Suprapubic skin (tissue), 4 donors: ENCODE measurements at regions not wholly inside any gene's neighbourhood (a gene's known extent, or its start where the extent isn't known, plus 50 kb on each side); places are given as distances from the start of the nearest gene placed in this dataset.

Experiments
- CTCF ChIP-seq, 2 donors: fragments of 200-600 bp in 1 of 2; fragments of 450-650 bp in 1 of 2; sonication (generic) in 1 of 2; IDR thresholded peaks; one replicate each; pipeline ENCODE4 v1.5.1; 2016 to 2019; ENCODE audit warnings: antibody characterized with exemption in 2 of 2, mild to moderate bottlenecking in 1 of 2, moderate library complexity in 1 of 2
- POLR2A ChIP-seq, 2 donors: fragments of 450-650 bp; IDR thresholded peaks; one replicate each; pipeline ENCODE4 v1.6.1; 2017; ENCODE audit warnings: antibody characterized with exemption in 2 of 2, mild to moderate bottlenecking in 2 of 2, moderate library complexity in 2 of 2
- POLR2AphosphoS5 ChIP-seq, 3 donors: sonication (generic); formaldehyde crosslinking; IDR thresholded peaks; one replicate each; pipeline ENCODE4 v1.6.1; 2017; ENCODE audit warnings: antibody characterized with exemption in 3 of 3

GRCh38 chr18:27430595-27430994, 245.5 kb upstream of the CHST9 start:
- TF ChIP-seq POLR2A (IDR thresholded peaks at IDR 0.05), result no peak
- TF ChIP-seq CTCF (IDR thresholded peaks at IDR 0.05), result no peak
- no peak for TF ChIP-seq POLR2AphosphoS5 (IDR thresholded peaks at IDR 0.05)
